Stimulated activated effector memory CD8-positive, alpha-beta T cell treated with anti-CD3 and anti-CD28 coated beads, Interleukin-12 subunit alpha, Interleukin-12 subunit beta, amount 100 ng/mL, for 72 hours (primary cell): ENCODE measurements at regions not wholly inside any gene's neighbourhood (a gene's known extent, or its start where the extent isn't known, plus 50 kb on each side); places are given as distances from the start of the nearest gene placed in this dataset.
A peak's percentile ranks its signal among the peaks of the same experiment; 100 is the strongest.

Experiments used
- ATAC-seq: fragments of 150-1000 bp; cut with Tn5 transposase; 2 replicates; pipeline ENCODE4 v1.10.0; 2021
- DNase-seq, 2 donors: peaks; one replicate each; pipeline ENCODE4 v3.0.0; 2021 to 2022; ENCODE audit warnings: low spot score in 2 of 2
- H3K27ac Mint-ChIP-seq: one replicate; pipeline ENCODE4 v1.8.0; 2022; ENCODE audit warnings: mild to moderate bottlenecking, mixed read lengths
- H3K36me3 Mint-ChIP-seq: one replicate; pipeline ENCODE4 v1.8.0; 2022; ENCODE audit warnings: mild to moderate bottlenecking, mixed read lengths
- H3K4me1 Mint-ChIP-seq: one replicate; pipeline ENCODE4 v1.8.0; 2022; ENCODE audit warnings: mixed read lengths
- H3K4me3 Mint-ChIP-seq: one replicate; pipeline ENCODE4 v1.8.0; 2022; ENCODE audit warnings: mild to moderate bottlenecking, mixed read lengths
- H3K9me3 Mint-ChIP-seq: one replicate; pipeline ENCODE4 v1.8.0; 2022; ENCODE audit warnings: mixed read lengths

DNA sequence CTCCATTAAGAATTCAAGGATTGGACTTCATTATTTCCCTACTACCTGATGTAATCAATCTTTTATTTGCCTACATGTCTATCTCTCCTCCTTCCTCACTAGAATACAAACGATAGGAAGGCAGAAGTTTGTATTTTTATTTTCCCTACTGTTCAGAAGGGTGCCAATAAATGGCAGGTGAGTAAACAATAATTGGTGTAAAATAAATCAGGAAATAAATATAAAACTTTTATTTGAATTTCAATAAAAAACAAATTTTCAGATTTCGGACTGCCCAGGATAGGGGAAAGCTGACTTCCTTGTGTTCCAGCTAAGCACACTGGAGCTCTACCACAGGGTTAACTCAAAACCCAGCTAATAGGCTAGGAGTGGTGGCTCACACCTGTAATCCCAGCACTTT lies 636.3 kb upstream of the BCHE start:
- Mint-ChIP-seq H3K4me3 (no peak overlapping the region), H3K36me3 (no peaks in the 10 kb centered on the region), H3K4me1 (no peaks in the 10 kb centered on the region), H3K9me3 (peaks cover 18% of the 10 kb centered on the region), H3K27ac (no peak overlapping the region)
- no peak for ATAC-seq
- DNase-seq = no peak

DNA sequence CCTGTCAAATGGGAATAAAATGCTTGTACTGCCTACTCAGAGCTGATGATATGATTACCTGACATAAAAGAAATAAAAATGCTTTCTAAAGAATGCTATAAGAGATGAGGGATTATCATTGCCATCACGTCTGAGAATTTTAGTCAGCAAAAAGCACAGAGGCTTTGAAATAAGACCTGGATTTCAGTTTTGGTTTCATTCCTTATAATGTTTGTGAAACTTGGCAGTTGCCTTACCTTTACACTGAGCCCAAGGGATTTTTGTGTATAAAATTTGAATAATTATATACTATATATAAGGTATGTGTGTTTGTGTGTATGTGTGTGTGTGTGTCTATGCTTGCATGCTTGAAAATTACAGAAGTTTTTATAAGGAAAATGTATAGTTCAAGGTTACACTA lies 634.8 kb upstream of the BCHE start:
- no peak for ATAC-seq
- no peaks in the 10 kb centered on the region for H3K4me1 Mint-ChIP-seq

DNA sequence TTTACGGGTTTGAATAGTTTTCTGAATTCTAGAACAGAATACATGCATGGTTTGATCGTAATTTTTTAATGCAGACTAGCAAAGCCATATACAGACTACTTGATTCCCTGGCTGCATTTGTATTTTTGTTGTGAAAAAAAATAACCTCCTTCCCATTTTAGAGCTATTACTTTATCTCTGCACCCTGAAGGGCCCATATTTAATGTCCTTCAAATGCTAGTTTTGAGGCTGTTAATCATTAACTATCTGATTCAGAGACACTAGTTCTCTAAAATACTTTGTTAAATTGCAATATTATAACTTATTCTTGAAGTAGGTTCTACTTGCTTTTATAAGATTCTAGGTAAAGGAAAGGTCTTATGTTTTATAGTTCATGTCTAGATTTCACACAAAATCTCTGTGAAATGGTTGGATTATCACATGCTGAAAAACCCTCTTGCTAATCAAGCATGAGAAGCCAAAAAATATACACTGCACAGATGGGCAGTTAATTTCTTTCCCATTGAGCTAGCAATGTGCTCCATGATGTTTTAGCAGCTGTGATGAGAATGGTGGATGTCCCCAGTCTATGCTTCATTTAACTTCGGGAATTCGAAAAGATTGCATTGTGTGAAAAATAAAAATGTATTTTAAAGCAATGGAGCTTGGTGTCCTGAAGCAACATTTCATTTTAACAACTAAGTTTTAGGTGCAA lies 634.0 kb upstream of the BCHE start:
- no peak overlapping the region for H3K4me3 Mint-ChIP-seq
- DNase-seq (no peak), ATAC-seq (no peak)

More for the DNA sequence above, 634.8 kb upstream of the BCHE start:
- Mint-ChIP-seq H3K4me3 (no peak overlapping the region), H3K9me3 (peaks cover 15% of the 10 kb centered on the region), H3K27ac (no peak overlapping the region), H3K36me3 (no peaks in the 10 kb centered on the region)
- DNase-seq = no peak

DNA sequence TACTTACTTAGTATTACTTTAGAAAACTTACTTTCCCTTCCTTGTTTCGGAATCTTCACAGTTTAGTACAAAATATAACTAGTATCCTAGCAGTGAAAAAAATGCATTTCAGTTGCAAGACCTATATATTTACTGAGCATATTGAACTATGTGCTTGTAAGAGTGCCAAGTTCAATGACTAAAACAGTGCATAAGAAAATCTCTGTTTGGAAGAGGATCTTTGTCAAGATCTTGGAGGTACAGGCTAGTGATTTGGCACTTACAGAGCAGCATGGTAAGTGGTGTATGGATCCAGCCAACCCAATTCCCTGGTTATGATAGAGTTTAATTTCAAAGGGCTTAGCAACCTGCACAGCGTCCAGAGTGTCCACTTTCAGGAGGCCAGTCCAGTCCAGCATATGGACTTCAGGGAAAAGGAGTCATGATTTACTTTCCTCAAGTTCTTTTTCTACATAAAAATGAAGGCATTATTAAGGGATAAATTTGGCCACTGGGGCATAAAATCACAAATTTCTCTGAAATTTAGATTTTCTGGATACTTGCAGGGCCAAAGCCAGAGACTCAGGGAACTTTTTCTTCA lies 625.8 kb upstream of the BCHE start:
- no peak for DNase-seq
- Mint-ChIP-seq H3K9me3 (peaks cover 13% of the 10 kb centered on the region), H3K4me1 (no peaks in the 10 kb centered on the region), H3K36me3 (no peaks in the 10 kb centered on the region), H3K27ac (no peak overlapping the region), H3K4me3 (no peak overlapping the region)
- no peak for ATAC-seq

More for the DNA sequence above, 634.0 kb upstream of the BCHE start:
- no peaks in the 10 kb centered on the region for H3K4me1 Mint-ChIP-seq
- peaks cover 15% of the 10 kb centered on the region for H3K9me3 Mint-ChIP-seq
- H3K27ac Mint-ChIP-seq = no peak overlapping the region
- no peaks in the 10 kb centered on the region for H3K36me3 Mint-ChIP-seq

DNA sequence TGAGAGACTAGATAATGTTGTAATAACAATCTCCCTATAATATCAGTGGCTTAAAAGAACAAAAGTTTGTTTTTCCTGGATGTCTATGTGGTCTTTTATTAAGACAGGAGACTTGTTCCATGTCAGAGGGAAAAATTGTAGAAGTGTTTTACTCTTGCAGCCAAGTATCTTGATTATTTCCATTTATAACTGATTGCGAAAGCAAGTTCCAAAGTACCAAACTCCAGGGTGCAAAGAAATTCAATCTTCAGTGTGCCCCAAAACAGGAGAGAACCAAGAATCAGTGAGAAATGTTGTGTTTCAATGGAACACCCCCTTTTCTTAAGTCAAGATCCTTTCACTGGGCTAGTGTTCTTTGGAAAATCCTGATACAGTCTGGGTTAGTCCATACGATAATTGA lies 624.4 kb upstream of the BCHE start:
- peaks cover 21% of the 10 kb centered on the region for H3K9me3 Mint-ChIP-seq
- ATAC-seq (no peak), DNase-seq (no peak)
- no peaks in the 10 kb centered on the region for H3K4me1 Mint-ChIP-seq
- H3K36me3 Mint-ChIP-seq = no peaks in the 10 kb centered on the region
- no peak overlapping the region for H3K4me3 Mint-ChIP-seq
- H3K27ac Mint-ChIP-seq = no peak overlapping the region

DNA sequence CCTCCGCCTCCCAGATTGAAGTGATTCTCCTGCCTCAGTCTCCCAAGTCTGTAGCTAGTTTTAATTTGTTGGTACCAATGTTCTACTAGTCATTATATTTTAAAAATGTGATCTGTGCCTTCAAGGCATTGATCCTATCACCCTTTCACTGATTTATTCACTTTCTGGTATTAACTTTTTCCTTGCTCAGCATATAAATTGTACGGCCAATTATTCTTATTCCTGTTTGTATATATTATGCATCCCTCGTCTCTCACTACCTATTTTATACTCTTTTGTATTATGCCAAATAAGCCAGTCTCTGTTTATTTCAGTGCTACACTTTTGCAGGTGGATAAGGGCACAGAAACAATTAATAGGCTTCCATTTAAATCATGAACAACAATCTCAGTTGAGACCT lies 620.2 kb upstream of the BCHE start:
- no peak for ATAC-seq
- H3K4me1 Mint-ChIP-seq = no peaks in the 10 kb centered on the region
- H3K4me3 Mint-ChIP-seq = no peak overlapping the region

DNA sequence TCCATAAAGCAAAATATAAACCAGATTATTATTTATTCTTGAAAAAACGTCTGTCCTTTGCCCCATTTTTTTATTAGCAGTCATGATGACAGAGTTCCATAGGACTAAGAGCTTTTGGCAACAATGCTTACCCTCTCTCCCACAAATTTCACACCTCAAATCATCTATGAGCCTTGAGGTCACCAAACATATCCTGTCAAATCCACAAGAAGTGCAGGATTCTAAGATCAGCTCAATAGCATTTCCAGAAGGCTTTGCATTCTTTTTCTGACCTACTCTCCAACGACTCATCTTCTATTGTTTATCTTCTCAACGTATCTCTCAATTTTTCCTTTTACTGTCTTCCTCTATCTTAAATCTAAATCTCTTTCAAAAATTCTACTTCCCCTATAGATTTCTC lies 619.1 kb upstream of the BCHE start:
- peaks cover 25% of the 10 kb centered on the region for H3K9me3 Mint-ChIP-seq
- H3K4me3 Mint-ChIP-seq = no peak overlapping the region

More for the DNA sequence above, 620.2 kb upstream of the BCHE start:
- Mint-ChIP-seq H3K36me3 (no peaks in the 10 kb centered on the region), H3K27ac (no peak overlapping the region), H3K9me3 (peaks cover 25% of the 10 kb centered on the region)
- no peak for DNase-seq

DNA sequence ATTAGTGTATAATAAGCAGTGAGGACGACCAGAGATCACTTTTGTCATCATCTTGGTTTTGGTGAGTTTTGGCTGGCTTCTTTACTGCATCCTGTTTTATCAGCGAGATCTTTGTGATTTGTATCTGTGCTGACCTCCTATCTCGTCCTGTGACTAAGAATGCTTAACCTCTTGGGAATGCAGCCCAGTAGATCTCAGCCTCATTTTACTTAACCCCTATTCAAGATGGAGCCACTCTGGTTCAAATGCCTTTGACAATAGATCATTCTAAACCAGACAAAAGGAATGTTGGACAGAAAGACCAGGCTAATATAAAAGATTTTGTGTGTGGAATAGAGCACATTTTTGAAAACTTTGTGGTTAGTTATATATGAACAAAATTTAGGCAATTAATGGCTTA lies 618.5 kb upstream of the BCHE start:
- Mint-ChIP-seq H3K27ac (no peak overlapping the region), H3K4me1 (no peaks in the 10 kb centered on the region), H3K36me3 (no peaks in the 10 kb centered on the region), H3K4me3 (no peak overlapping the region), H3K9me3 (peaks cover 25% of the 10 kb centered on the region)
- no peak for ATAC-seq
- DNase-seq = no peak

More for the DNA sequence above, 619.1 kb upstream of the BCHE start:
- Mint-ChIP-seq H3K36me3 (no peaks in the 10 kb centered on the region), H3K4me1 (no peaks in the 10 kb centered on the region), H3K27ac (no peak overlapping the region)
- no peak for DNase-seq
- no peak for ATAC-seq

DNA sequence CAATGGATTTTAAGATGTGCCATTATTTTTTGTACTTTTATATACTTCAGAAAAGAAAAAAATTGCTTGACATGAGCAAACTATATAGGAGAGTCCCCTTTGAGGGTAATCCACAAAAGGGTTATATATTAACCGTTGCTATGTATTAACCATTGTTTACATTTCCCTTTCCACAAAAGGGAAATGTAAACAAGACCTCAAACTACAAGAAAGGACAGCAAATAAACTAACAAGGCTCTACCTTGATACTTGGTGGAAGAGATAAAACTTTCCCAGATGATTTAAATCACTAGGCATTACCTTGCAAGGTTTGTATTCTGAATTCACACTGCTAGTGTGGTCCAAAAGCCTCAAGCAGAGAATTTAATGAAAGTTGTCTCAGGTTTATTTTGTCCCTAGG lies 616.3 kb upstream of the BCHE start:
- peaks cover 20% of the 10 kb centered on the region for H3K9me3 Mint-ChIP-seq
- ATAC-seq (no peak), DNase-seq (no peak)
- H3K4me3 Mint-ChIP-seq = no peak overlapping the region
- no peak overlapping the region for H3K27ac Mint-ChIP-seq
- H3K36me3 Mint-ChIP-seq = no peaks in the 10 kb centered on the region
- no peaks in the 10 kb centered on the region for H3K4me1 Mint-ChIP-seq

DNA sequence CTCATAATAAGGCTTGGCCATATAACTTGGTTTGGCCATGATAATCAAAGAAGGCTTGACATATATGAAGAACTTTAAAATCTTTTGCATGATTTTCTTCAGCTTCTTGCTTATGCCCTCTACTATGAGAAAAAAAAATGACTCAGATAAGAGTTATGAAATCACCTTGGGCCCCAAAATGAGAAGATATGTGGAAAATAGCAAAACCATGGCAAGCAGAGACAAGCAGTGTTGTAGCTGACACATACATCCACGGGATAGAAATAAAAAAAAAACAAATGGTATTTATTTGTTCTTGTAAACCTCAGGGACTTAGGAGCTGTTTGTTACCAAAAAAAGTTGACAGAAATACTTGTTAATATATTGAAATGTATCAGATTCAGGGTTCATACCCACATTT lies 614.8 kb upstream of the BCHE start:
- H3K27ac Mint-ChIP-seq = no peak overlapping the region
- no peaks in the 10 kb centered on the region for H3K4me1 Mint-ChIP-seq
- peaks cover 10% of the 10 kb centered on the region for H3K9me3 Mint-ChIP-seq
- no peaks in the 10 kb centered on the region for H3K36me3 Mint-ChIP-seq
- ATAC-seq = no peak
- no peak for DNase-seq
- no peak overlapping the region for H3K4me3 Mint-ChIP-seq

DNA sequence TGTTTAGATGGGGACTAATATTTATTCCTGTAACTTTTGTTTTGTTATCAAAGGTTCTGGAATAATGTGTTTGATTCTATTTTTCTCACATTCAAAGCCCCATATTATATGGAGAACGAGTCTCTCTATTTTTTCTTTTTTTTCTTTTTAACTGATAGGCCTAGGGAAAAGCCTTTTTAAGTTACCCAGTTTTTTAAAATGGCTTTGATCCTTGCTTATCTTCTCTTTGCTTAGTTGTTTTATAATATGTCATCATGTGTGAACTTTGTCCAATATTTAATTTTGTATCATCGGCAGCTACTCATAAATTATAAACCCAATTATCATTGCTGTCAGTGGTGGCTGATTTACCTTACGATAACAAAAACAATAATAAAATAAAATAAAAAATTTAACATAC lies 610.3 kb upstream of the BCHE start:
- H3K4me1 Mint-ChIP-seq = no peaks in the 10 kb centered on the region
- DNase-seq (no peak), ATAC-seq (no peak)
- peaks cover 5% of the 10 kb centered on the region for H3K9me3 Mint-ChIP-seq
- no peak overlapping the region for H3K27ac Mint-ChIP-seq
- no peaks in the 10 kb centered on the region for H3K36me3 Mint-ChIP-seq
- no peak overlapping the region for H3K4me3 Mint-ChIP-seq

DNA sequence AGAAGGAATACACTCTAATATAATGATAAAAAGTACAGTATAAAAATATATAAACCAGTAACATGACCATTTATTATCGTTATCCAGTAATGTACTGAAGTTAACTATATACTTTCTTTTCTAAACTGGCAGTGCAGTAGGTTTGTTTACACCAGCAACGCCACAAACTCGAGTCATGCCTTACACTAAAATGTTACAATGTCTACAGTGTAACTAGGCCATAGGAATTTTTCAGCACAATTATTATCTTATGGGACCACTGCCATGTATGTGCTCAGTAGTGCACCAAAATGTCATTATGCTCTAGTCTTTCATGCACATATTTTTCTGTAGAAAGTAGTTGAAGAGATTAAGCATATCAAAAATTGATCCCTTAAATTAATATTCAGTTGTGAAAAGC lies 609.8 kb upstream of the BCHE start:
- no peaks in the 10 kb centered on the region for H3K36me3 Mint-ChIP-seq
- H3K4me1 Mint-ChIP-seq = no peaks in the 10 kb centered on the region
- H3K27ac Mint-ChIP-seq = no peak overlapping the region
- ATAC-seq = no peak
- H3K9me3 Mint-ChIP-seq = peaks cover 10% of the 10 kb centered on the region
- H3K4me3 Mint-ChIP-seq = no peak overlapping the region
- no peak for DNase-seq

DNA sequence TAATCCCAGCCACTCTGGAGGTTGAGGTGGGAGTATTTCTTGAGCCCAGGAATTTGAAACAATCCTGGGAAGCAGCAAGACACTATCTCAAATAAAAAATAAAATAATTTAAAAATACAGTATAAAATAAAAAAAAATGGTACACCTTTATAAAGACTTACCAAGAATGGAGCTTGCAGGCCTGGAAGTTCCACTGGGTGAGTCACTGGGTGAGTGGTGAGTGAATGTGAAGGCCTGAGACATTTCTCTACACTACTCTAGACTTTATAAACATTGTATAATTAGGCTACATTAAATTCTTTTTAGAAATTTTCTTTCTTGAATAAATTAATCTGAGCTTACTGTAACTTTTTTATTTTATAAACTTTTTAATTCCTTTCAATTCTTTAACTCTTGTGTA lies 609.1 kb upstream of the BCHE start:
- Mint-ChIP-seq H3K9me3 (peaks cover 10% of the 10 kb centered on the region), H3K4me1 (no peaks in the 10 kb centered on the region), H3K4me3 (no peak overlapping the region), H3K27ac (no peak overlapping the region), H3K36me3 (no peaks in the 10 kb centered on the region)
- DNase-seq (no peak), ATAC-seq (no peak)

DNA sequence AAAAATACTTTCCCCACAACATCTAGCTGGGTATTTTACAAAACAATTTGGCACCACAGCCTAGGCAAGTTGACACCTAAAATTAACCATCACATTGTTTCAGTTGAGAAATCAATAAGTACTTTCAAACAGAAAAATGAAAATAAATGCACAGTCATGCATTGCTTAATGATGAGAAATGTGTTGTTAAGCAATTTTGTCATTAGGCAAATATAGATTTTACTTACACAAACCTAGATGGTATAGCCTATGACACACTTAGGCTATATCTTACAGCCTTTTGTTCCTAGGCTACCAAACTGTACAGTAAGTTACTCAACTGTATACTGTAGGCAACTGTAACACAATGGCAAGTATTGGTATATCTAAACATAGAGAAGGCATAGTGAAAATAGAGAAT lies 608.6 kb upstream of the BCHE start:
- Mint-ChIP-seq H3K4me3 (no peak overlapping the region), H3K9me3 (peaks cover 13% of the 10 kb centered on the region), H3K27ac (no peak overlapping the region), H3K36me3 (no peaks in the 10 kb centered on the region), H3K4me1 (no peaks in the 10 kb centered on the region)
- no peak for DNase-seq
- no peak for ATAC-seq

DNA sequence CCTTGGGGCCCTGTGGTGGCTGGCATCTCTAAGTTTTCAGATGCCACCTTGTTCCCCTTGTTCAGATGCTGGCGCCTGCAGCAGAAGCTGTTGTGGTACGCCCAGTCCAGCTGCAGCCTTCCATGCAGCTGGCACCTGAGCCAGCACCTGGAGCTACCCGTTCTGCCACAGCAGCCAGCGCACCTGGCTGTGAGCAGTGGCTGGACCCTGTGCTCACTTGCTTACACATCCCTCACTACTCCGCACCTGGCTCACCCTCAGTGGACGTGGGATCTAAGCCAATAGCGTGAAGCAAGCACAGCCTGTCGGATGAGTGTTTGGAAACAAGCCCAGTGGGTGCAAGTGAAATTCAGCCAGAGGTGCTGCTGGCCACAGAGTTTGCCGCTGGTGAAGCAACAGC lies 607.5 kb upstream of the BCHE start:
- no peak overlapping the region for H3K27ac Mint-ChIP-seq

DNA sequence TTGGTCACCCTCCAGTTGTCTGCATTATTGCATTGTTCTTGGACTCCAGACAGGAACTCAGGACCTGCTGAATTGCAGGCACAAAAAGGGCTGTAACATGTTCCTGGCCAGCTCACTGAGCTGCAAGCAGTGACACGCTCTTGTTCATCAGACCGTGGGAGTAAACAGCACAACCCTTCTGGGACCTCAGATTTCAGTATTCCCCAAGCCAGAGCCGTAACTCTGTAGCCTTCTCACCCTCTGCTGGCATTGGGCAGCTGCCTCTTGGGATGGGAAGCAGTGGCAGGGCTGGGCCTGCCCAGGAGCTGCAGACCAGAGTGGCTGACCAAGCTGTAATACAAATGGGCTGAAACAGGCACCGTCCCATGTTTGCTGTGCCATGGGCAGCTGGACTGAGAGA lies 607.1 kb upstream of the BCHE start:
- H3K36me3 Mint-ChIP-seq = no peaks in the 10 kb centered on the region
- no peak overlapping the region for H3K4me3 Mint-ChIP-seq
- ATAC-seq = no peak
- DNase-seq = no peak
- H3K27ac Mint-ChIP-seq = no peak overlapping the region
- H3K4me1 Mint-ChIP-seq = no peaks in the 10 kb centered on the region
- peaks cover 19% of the 10 kb centered on the region for H3K9me3 Mint-ChIP-seq

More for the DNA sequence above, 607.5 kb upstream of the BCHE start:
- H3K9me3 Mint-ChIP-seq = peaks cover 16% of the 10 kb centered on the region
- no peaks in the 10 kb centered on the region for H3K36me3 Mint-ChIP-seq
- DNase-seq = no peak
- no peak overlapping the region for H3K4me3 Mint-ChIP-seq
- peak; percentile 28 for ATAC-seq
- H3K4me1 Mint-ChIP-seq = no peaks in the 10 kb centered on the region
